ENCODE measurements at regions not wholly inside any gene's neighbourhood (a gene's known extent, or its start where the extent isn't known, plus 50 kb on each side); places are given as distances from the start of the nearest gene placed in this dataset.

DNA sequence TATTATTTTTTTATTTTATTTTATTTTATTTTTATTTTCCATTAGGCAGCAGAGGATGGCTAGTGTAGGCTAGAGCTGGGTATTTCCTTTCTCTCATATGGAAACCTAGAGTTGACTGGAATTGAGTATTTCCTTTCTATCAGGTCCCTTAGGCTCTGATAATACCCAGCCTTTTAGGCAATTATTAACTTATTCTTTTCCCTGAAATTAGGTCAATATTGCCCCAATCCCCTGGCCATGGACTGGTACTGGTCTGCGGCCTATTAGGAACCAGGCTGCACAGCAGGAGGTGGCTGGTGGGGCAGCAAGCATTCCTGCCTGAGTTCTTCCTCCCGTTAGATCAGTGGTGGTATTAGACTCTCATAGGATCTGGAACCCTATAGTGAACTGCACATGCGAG is 632.2 kb downstream of the TENT5A start:
- TF ChIP-seq, protein P1, sequence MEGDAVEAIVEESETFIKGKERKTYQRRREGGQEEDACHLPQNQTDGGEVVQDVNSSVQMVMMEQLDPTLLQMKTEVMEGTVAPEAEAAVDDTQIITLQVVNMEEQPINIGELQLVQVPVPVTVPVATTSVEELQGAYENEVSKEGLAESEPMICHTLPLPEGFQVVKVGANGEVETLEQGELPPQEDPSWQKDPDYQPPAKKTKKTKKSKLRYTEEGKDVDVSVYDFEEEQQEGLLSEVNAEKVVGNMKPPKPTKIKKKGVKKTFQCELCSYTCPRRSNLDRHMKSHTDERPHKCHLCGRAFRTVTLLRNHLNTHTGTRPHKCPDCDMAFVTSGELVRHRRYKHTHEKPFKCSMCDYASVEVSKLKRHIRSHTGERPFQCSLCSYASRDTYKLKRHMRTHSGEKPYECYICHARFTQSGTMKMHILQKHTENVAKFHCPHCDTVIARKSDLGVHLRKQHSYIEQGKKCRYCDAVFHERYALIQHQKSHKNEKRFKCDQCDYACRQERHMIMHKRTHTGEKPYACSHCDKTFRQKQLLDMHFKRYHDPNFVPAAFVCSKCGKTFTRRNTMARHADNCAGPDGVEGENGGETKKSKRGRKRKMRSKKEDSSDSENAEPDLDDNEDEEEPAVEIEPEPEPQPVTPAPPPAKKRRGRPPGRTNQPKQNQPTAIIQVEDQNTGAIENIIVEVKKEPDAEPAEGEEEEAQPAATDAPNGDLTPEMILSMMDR (IDR thresholded peaks at IDR 0.05), result no peak
- TF ChIP-seq POLR2A (IDR thresholded peaks at IDR 0.05), result no peak
- no peak for TF ChIP-seq POLR2AphosphoS5 (IDR thresholded peaks at IDR 0.05; ENCODE audit: insufficient read depth in 1 of 2, low read depth in 1 of 2)
